Ascending aorta (tissue), 2 donors: ENCODE measurements at regions not wholly inside any gene's neighbourhood (a gene's known extent, or its start where the extent isn't known, plus 50 kb on each side); places are given as distances from the start of the nearest gene placed in this dataset.

Experiments
- DNase-seq, 2 donors: peaks; one replicate each; pipeline ENCODE4 v3.0.0-alpha.2; 2019; ENCODE audit warnings: low spot score in 2 of 2
- H3K27ac ChIP-seq, 2 donors: fragments of 200-600 bp; sonication (generic); one replicate each; pipeline ENCODE4 v1.5.1; 2016 to 2017; ENCODE audit warnings: mild to moderate bottlenecking in 1 of 2
- H3K27me3 ChIP-seq: fragments of 200-600 bp; sonication (generic); one replicate; pipeline ENCODE4 v1.5.1; 2017
- H3K36me3 ChIP-seq, 2 donors: fragments of 200-600 bp; sonication (generic); one replicate each; pipeline ENCODE4 v1.5.1; 2016
- H3K4me1 ChIP-seq, 2 donors: fragments of 200-600 bp; sonication (generic); one replicate each; pipeline ENCODE4 v1.5.1; 2016 to 2017; ENCODE audit warnings: mild to moderate bottlenecking in 1 of 2
- H3K4me3 ChIP-seq, 2 donors: fragments of 200-600 bp; sonication (generic); one replicate each; pipeline ENCODE4 v1.5.1; 2016 to 2017; ENCODE audit warnings: mild to moderate bottlenecking in 1 of 2
- H3K9me3 ChIP-seq, 2 donors: fragments of 200-600 bp; sonication (generic); one replicate each; pipeline ENCODE4 v1.5.1; 2016
- CTCF ChIP-seq, 3 experiments: fragments of 200-600 bp in 2 of 3; fragments of 450-650 bp in 1 of 3; sonication (generic) in 2 of 3; IDR thresholded peaks; one replicate each; pipeline ENCODE4 v1.5.1; 2016 to 2019; ENCODE audit warnings: antibody characterized with exemption in 3 of 3, mild to moderate bottlenecking in 1 of 3, moderate library complexity in 1 of 3
- intact Hi-C: fragments of 100-400 bp; cut with DNase I; formaldehyde crosslinking; loops from one replicate; pipeline ENCODE4 v1.15.1; 2023

GRCh38 chr6:15827496-15828255, 164.8 kb upstream of the DTNBP1 start:
- TF ChIP-seq CTCF (IDR thresholded peaks at IDR 0.05), result no peak
- intact Hi-C loops, result no loop called here
- Histone ChIP-seq H3K27ac (no peak overlapping the region), H3K27me3 (no peaks in the 10 kb centered on the region), H3K4me3 (no peak overlapping the region), H3K9me3 (no peaks in the 10 kb centered on the region), H3K4me1 (no peaks in the 10 kb centered on the region), H3K36me3 (no peaks in the 10 kb centered on the region)
- DNase-seq, result no peak

- DNase-seq, result no peak
- intact Hi-C loops, result no loop called here
- Histone ChIP-seq H3K9me3 (no peaks in the 10 kb centered on the region), H3K27ac (no peak overlapping the region), H3K27me3 (no peaks in the 10 kb centered on the region), H3K4me3 (no peak overlapping the region), H3K4me1 (no peaks in the 10 kb centered on the region), H3K36me3 (no peaks in the 10 kb centered on the region)
- no peak for TF ChIP-seq CTCF (IDR thresholded peaks at IDR 0.05)
These were observed 164.0 kb upstream of the DTNBP1 start for GRCh38 chr6:15826814-15827318.

GRCh38 chr6:15825332-15825930, 162.6 kb upstream of the DTNBP1 start:
- TF ChIP-seq CTCF (IDR thresholded peaks at IDR 0.05), result no peak
- DNase-seq, result no peak
- Histone ChIP-seq H3K27me3 (no peaks in the 10 kb centered on the region), H3K36me3 (no peaks in the 10 kb centered on the region), H3K9me3 (no peaks in the 10 kb centered on the region), H3K27ac (no peak overlapping the region), H3K4me3 (no peak overlapping the region), H3K4me1 (no peaks in the 10 kb centered on the region)
- intact Hi-C loops, result no loop called here

GRCh38 chr6:15824811-15825210, 162.0 kb upstream of the DTNBP1 start:
- H3K36me3 ChIP-seq, result no peaks in the 10 kb centered on the region
- no peaks in the 10 kb centered on the region for H3K9me3 ChIP-seq
- no peaks in the 10 kb centered on the region for H3K27me3 ChIP-seq
- no peak overlapping the region for H3K4me3 ChIP-seq
- no peak for TF ChIP-seq CTCF (IDR thresholded peaks at IDR 0.05)
- no peak overlapping the region for H3K27ac ChIP-seq
- intact Hi-C loops, result no loop called here
- H3K4me1 ChIP-seq, result no peaks in the 10 kb centered on the region
- DNase-seq, result no peak

GRCh38 chr6:15823838-15824414, 161.1 kb upstream of the DTNBP1 start:
- no peaks in the 10 kb centered on the region for H3K27me3 ChIP-seq
- no peaks in the 10 kb centered on the region for H3K4me1 ChIP-seq
- intact Hi-C loops, result no loop called here
- H3K36me3 ChIP-seq, result no peaks in the 10 kb centered on the region
- H3K9me3 ChIP-seq, result no peaks in the 10 kb centered on the region
- no peak for DNase-seq
- no peak overlapping the region for H3K27ac ChIP-seq
- no peak overlapping the region for H3K4me3 ChIP-seq
- no peak for TF ChIP-seq CTCF (IDR thresholded peaks at IDR 0.05)
